ENCODE measurements at regions not wholly inside any gene's neighbourhood (a gene's known extent, or its start where the extent isn't known, plus 50 kb on each side); places are given as distances from the start of the nearest gene placed in this dataset.

DNA sequence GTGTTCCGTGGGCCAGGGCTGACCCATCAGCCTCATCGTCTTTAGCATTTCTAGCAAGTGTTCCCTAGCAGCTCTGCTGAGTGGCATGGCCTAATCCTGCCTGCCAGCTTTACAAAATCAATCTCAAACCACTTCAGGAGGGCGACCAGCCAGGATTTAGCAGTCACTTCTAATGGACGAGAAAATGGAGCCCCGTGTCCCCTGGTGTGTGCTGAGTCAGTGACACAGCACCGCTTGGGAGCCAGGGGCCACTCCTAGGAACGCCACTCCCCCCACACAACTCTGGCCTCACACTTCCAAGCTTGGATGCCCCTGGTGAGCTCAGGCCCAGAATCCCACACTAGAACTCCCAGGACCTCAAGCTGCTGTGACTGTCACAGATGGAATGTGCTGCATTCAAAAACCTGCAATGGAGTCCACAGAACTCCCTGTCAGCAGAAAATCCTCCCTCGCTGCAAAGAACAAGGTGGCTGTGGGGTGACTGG lies 311.2 kb upstream of the GATB start:
- POLR2A ChIA-PET, result no interaction called here
- H3K4me1 ChIP-seq (ENCODE audit: control insufficient read depth, insufficient read depth, low read length), result no peaks in the 10 kb centered on the region

GRCh38 chr4:152070854-152071253 lies 310.0 kb upstream of the GATB start:
- H3K27ac ChIP-seq (ENCODE audit: extremely low read depth, low read depth, low read length), result no peak overlapping the region

More for the DNA sequence above, 311.2 kb upstream of the GATB start:
- Histone ChIP-seq H3K27ac (ENCODE audit: extremely low read depth, low read depth, low read length) (no peak overlapping the region), H3K9me3 (ENCODE audit: control insufficient read depth, insufficient read depth, low read depth, low read length) (no peaks in the 10 kb centered on the region), H3K36me3 (ENCODE audit: control insufficient read depth in 2 of 2, insufficient read depth in 1 of 2, low read length in 2 of 2) (no peaks in the 10 kb centered on the region), H3K4me3 (ENCODE audit: low read depth, low read length) (no peak overlapping the region)
- CTCF ChIA-PET, result no interaction called here
- TF ChIP-seq ZNF654 (tag by site-specific recombination; IDR thresholded peaks at IDR 0.05; ENCODE audit: low read depth) (no peak), SP7 (tag by site-specific recombination; IDR thresholded peaks at IDR 0.05) (no peak), ZNF214 (tag by site-specific recombination; IDR thresholded peaks at IDR 0.05; ENCODE audit: borderline replicate concordance) (no peak), MEIS1 (CRISPR knock-in tag; IDR thresholded peaks at IDR 0.05; ENCODE audit: borderline replicate concordance) (no peak), ZNF658 (tag by site-specific recombination; IDR thresholded peaks at IDR 0.05) (no peak), ZNF335 (tag by site-specific recombination; conservative IDR thresholded peaks at IDR 0.05) (no peak), ZNF514 (tag by site-specific recombination; IDR thresholded peaks at IDR 0.05) (no peak), ZNF707 (tag by site-specific recombination; IDR thresholded peaks at IDR 0.05) (no peak), ZNF549 (tag by site-specific recombination; IDR thresholded peaks at IDR 0.05) (no peak), ZNF266 (tag by site-specific recombination; IDR thresholded peaks at IDR 0.05; ENCODE audit: low read depth) (no peak), GLI4 (tag by site-specific recombination; IDR thresholded peaks at IDR 0.05) (no peak), ZNF112 (tag by site-specific recombination; IDR thresholded peaks at IDR 0.05) (no peak)
- TF ChIP-seq, protein P1, sequence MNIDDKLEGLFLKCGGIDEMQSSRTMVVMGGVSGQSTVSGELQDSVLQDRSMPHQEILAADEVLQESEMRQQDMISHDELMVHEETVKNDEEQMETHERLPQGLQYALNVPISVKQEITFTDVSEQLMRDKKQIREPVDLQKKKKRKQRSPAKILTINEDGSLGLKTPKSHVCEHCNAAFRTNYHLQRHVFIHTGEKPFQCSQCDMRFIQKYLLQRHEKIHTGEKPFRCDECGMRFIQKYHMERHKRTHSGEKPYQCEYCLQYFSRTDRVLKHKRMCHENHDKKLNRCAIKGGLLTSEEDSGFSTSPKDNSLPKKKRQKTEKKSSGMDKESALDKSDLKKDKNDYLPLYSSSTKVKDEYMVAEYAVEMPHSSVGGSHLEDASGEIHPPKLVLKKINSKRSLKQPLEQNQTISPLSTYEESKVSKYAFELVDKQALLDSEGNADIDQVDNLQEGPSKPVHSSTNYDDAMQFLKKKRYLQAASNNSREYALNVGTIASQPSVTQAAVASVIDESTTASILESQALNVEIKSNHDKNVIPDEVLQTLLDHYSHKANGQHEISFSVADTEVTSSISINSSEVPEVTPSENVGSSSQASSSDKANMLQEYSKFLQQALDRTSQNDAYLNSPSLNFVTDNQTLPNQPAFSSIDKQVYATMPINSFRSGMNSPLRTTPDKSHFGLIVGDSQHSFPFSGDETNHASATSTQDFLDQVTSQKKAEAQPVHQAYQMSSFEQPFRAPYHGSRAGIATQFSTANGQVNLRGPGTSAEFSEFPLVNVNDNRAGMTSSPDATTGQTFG (tag by site-specific recombination; IDR thresholded peaks at IDR 0.05; ENCODE audit: borderline replicate concordance), result no peak
- TF ChIP-seq, protein P2, sequence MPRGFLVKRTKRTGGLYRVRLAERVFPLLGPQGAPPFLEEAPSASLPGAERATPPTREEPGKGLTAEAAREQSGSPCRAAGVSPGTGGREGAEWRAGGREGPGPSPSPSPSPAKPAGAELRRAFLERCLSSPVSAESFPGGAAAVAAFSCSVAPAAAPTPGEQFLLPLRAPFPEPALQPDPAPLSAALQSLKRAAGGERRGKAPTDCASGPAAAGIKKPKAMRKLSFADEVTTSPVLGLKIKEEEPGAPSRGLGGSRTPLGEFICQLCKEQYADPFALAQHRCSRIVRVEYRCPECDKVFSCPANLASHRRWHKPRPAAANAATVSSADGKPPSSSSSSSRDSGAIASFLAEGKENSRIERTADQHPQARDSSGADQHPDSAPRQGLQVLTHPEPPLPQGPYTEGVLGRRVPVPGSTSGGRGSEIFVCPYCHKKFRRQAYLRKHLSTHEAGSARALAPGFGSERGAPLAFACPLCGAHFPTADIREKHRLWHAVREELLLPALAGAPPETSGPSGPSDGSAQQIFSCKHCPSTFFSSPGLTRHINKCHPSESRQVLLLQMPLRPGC (tag by site-specific recombination; IDR thresholded peaks at IDR 0.05), result no peak

More at GRCh38 chr4:152070854-152071253, 310.0 kb upstream of the GATB start:
- CTCF ChIA-PET, result no interaction called here
- Histone ChIP-seq H3K9me3 (ENCODE audit: control insufficient read depth, insufficient read depth, low read depth, low read length) (no peaks in the 10 kb centered on the region), H3K36me3 (ENCODE audit: control insufficient read depth in 2 of 2, insufficient read depth in 1 of 2, low read length in 2 of 2) (no peaks in the 10 kb centered on the region), H3K4me1 (ENCODE audit: control insufficient read depth, insufficient read depth, low read length) (no peaks in the 10 kb centered on the region), H3K4me3 (ENCODE audit: low read depth, low read length) (no peak overlapping the region)
- POLR2A ChIA-PET, result no interaction called here
- TF ChIP-seq ZNF394 (tag by site-specific recombination; IDR thresholded peaks at IDR 0.05; ENCODE audit: borderline replicate concordance), result no peak
- no peak for TF ChIP-seq ZNF274 (IDR thresholded peaks at IDR 0.05; ENCODE audit: low read length)
- no peak for TF ChIP-seq ZNF274 (tag by site-specific recombination; IDR thresholded peaks at IDR 0.05; ENCODE audit: borderline replicate concordance)
- TF ChIP-seq ELK4 (IDR thresholded peaks at IDR 0.05; ENCODE audit: borderline replicate concordance, low read depth, low read length), result no peak
- TF ChIP-seq KLF9 (tag by site-specific recombination; IDR thresholded peaks at IDR 0.05; ENCODE audit: low read depth), result no peak
- TF ChIP-seq YY1 (tag by site-specific recombination; IDR thresholded peaks at IDR 0.05), result no peak
- no peak for TF ChIP-seq ZNF132 (tag by site-specific recombination; IDR thresholded peaks at IDR 0.05; ENCODE audit: borderline replicate concordance)
- TF ChIP-seq ZNF677 (tag by site-specific recombination; IDR thresholded peaks at IDR 0.05), result no peak
- TF ChIP-seq, protein P3, sequence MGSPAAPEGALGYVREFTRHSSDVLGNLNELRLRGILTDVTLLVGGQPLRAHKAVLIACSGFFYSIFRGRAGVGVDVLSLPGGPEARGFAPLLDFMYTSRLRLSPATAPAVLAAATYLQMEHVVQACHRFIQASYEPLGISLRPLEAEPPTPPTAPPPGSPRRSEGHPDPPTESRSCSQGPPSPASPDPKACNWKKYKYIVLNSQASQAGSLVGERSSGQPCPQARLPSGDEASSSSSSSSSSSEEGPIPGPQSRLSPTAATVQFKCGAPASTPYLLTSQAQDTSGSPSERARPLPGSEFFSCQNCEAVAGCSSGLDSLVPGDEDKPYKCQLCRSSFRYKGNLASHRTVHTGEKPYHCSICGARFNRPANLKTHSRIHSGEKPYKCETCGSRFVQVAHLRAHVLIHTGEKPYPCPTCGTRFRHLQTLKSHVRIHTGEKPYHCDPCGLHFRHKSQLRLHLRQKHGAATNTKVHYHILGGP (tag by site-specific recombination; IDR thresholded peaks at IDR 0.05), result no peak
- no peak for TF ChIP-seq MYNN (tag by site-specific recombination; IDR thresholded peaks at IDR 0.05; ENCODE audit: borderline replicate concordance)
